Frontal cortex (tissue), 3 donors: ENCODE measurements at regions not wholly inside any gene's neighbourhood (a gene's known extent, or its start where the extent isn't known, plus 50 kb on each side); places are given as distances from the start of the nearest gene placed in this dataset.

ENCODE experiments used
- DNase-seq, 2 donors: peaks; one replicate each; pipeline ENCODE4 v3.0.0; 2012; ENCODE audit warnings: low spot score in 2 of 2
- FAIRE-seq: peaks from 2 replicates; lab custom pipeline; 2012; peaks lifted over from hg19 to GRCh38; lab: Jason Lieb, UNC
- donor health status: control.
- donor health status: control.
- donor health status: control.

- FAIRE-seq = no peak
- no peak for DNase-seq
Observed at GRCh38 chr7:68444042-68444441, 1154.2 kb upstream of the AUTS2 start.

- FAIRE-seq (no peak), DNase-seq (no peak)
Observed at GRCh38 chr7:68444956-68445355, 1153.3 kb upstream of the AUTS2 start.

- no peak for FAIRE-seq
- DNase-seq = no peak
Observed at GRCh38 chr7:68446183-68446582, 1152.1 kb upstream of the AUTS2 start.

- DNase-seq (no peak), FAIRE-seq (no peak)
Observed at GRCh38 chr7:68449099-68449498, 1149.2 kb upstream of the AUTS2 start.

GRCh38 chr7:68449816-68450215, 1148.5 kb upstream of the AUTS2 start:
- no peak for DNase-seq

GRCh38 chr7:68454931-68455330, 1143.3 kb upstream of the AUTS2 start:
- no peak for DNase-seq
- no peak for FAIRE-seq

More at GRCh38 chr7:68449816-68450215, 1148.5 kb upstream of the AUTS2 start:
- FAIRE-seq = no peak

- no peak for DNase-seq
- no peak for FAIRE-seq
Observed at GRCh38 chr7:68456469-68456868, 1141.8 kb upstream of the AUTS2 start.

- no peak for FAIRE-seq
- DNase-seq = no peak
Observed at GRCh38 chr7:68457481-68457880, 1140.8 kb upstream of the AUTS2 start.

GRCh38 chr7:68458010-68458908, 1140.0 kb upstream of the AUTS2 start:
- FAIRE-seq = no peak
- DNase-seq = no peak

- no peak for DNase-seq
- FAIRE-seq = no peak
Observed at GRCh38 chr7:68461430-68461829, 1136.8 kb upstream of the AUTS2 start.

GRCh38 chr7:68470836-68471435, 1127.3 kb upstream of the AUTS2 start:
- DNase-seq (no peak), FAIRE-seq (no peak)

GRCh38 chr7:68472688-68473087, 1125.6 kb upstream of the AUTS2 start:
- DNase-seq = no peak
- FAIRE-seq = no peak

- DNase-seq (no peak), FAIRE-seq (no peak)
Observed at GRCh38 chr7:68474661-68475216, 1123.5 kb upstream of the AUTS2 start.

- no peak for FAIRE-seq
- DNase-seq = no peak
Observed at GRCh38 chr7:68476966-68477365, 1121.3 kb upstream of the AUTS2 start.

- FAIRE-seq = no peak
- DNase-seq = no peak
Observed at GRCh38 chr7:68478326-68478725, 1119.9 kb upstream of the AUTS2 start.

- DNase-seq (no peak), FAIRE-seq (no peak)
Observed at GRCh38 chr7:68482800-68483199, 1115.5 kb upstream of the AUTS2 start.

- DNase-seq (no peak), FAIRE-seq (no peak)
Observed at GRCh38 chr7:68484731-68485130, 1113.5 kb upstream of the AUTS2 start.

- no peak for DNase-seq
- no peak for FAIRE-seq
Observed at GRCh38 chr7:68485253-68485917, 1112.9 kb upstream of the AUTS2 start.

GRCh38 chr7:68488341-68489060, 1109.8 kb upstream of the AUTS2 start:
- FAIRE-seq (no peak), DNase-seq (no peak)
